SK-N-SH treated with all-trans-retinoic acid at 6 μM for 48 hours (cell line): ENCODE measurements at regions not wholly inside any gene's neighbourhood (a gene's known extent, or its start where the extent isn't known, plus 50 kb on each side); places are given as distances from the start of the nearest gene placed in this dataset.

Experiments
- ATAC-seq: fragments of 200-7000 bp; cut with Tn5 transposase; 3 replicates; pipeline ENCODE4 v1.9.1; 2020; ENCODE audit warnings: mild to moderate bottlenecking, moderate library complexity
- ARNTL ChIP-seq: fragments of 450-650 bp; formaldehyde crosslinking; IDR thresholded peaks from 2 replicates; pipeline ENCODE4 v1.5.0; 2020; ENCODE audit warnings: low read depth, mild to moderate bottlenecking, moderate library complexity, borderline replicate concordance
- BACH2 ChIP-seq: fragments of 250-450 bp; sonication (Bioruptor Pico); IDR thresholded peaks from 2 replicates; pipeline ENCODE4 v1.9.0; 2021; ENCODE audit warnings: mild to moderate bottlenecking, borderline replicate concordance
- CSDC2 ChIP-seq: fragments of 250-450 bp; sonication (Bioruptor Pico); IDR thresholded peaks from 2 replicates; pipeline ENCODE4 v1.5.0; 2020; ENCODE audit warnings: mild to moderate bottlenecking, moderate library complexity
- ESRRG ChIP-seq: fragments of 250-450 bp; sonication (Bioruptor Pico); IDR thresholded peaks from 2 replicates; pipeline ENCODE4 v1.6.1; 2021; ENCODE audit warnings: mild to moderate bottlenecking
- GLIS3 ChIP-seq: fragments of 250-450 bp; sonication (Bioruptor Pico); IDR thresholded peaks from 2 replicates; pipeline ENCODE4 v1.5.0; 2020; ENCODE audit warnings: mild to moderate bottlenecking, moderate library complexity
- ISL1 ChIP-seq: fragments of 250-450 bp; sonication (Bioruptor Pico); IDR thresholded peaks from 2 replicates; pipeline ENCODE4 v2.1.2; 2022; ENCODE audit warnings: mild to moderate bottlenecking, moderate library complexity
- OSR1 ChIP-seq: fragments of 250-450 bp; sonication (Bioruptor Pico); IDR thresholded peaks from 2 replicates; pipeline ENCODE4 v1.8.0; 2022; ENCODE audit warnings: moderate library complexity, mild to moderate bottlenecking, inconsistent platforms
- PATZ1 ChIP-seq: fragments of 250-450 bp; sonication (Bioruptor Pico); IDR thresholded peaks from 2 replicates; pipeline ENCODE4 v1.8.0; 2020; ENCODE audit warnings: mild to moderate bottlenecking, moderate library complexity, borderline replicate concordance
- POU6F1 ChIP-seq: fragments of 250-450 bp; sonication (Bioruptor Pico); IDR thresholded peaks from 2 replicates; pipeline ENCODE4 v1.8.0; 2021; ENCODE audit warnings: low read depth, mild to moderate bottlenecking, moderate library complexity, borderline replicate concordance
- PPARA ChIP-seq: fragments of 250-450 bp; sonication (Bioruptor Pico); IDR thresholded peaks from 2 replicates; pipeline ENCODE4 v1.5.0; 2020; ENCODE audit warnings: mild to moderate bottlenecking, borderline replicate concordance
- RARB ChIP-seq: fragments of 250-450 bp; sonication (Bioruptor Pico); IDR thresholded peaks from 2 replicates; pipeline ENCODE4 v1.8.0; 2021; ENCODE audit warnings: mild to moderate bottlenecking, moderate library complexity
- SNAI2 ChIP-seq: fragments of 250-450 bp; sonication (Bioruptor Pico); IDR thresholded peaks from 2 replicates; pipeline ENCODE4 v1.5.0; 2020; ENCODE audit warnings: mild to moderate bottlenecking, moderate library complexity
- TCF4 ChIP-seq: fragments of 250-450 bp; sonication (Bioruptor Pico); IDR thresholded peaks from 2 replicates; pipeline ENCODE4 v1.8.0; 2021; ENCODE audit warnings: mild to moderate bottlenecking, moderate library complexity, borderline replicate concordance
- TOX ChIP-seq: fragments of 250-450 bp; sonication (Bioruptor Pico); IDR thresholded peaks from 2 replicates; pipeline ENCODE4 v1.8.0; 2021; ENCODE audit warnings: mild to moderate bottlenecking, moderate library complexity, borderline replicate concordance
- TSHZ2 ChIP-seq: fragments of 250-450 bp; sonication (Bioruptor Pico); IDR thresholded peaks from 2 replicates; pipeline ENCODE4 v1.5.0; 2020; ENCODE audit warnings: mild to moderate bottlenecking, moderate library complexity
- ZC3H10 ChIP-seq: fragments of 250-450 bp; sonication (Bioruptor Pico); IDR thresholded peaks from 2 replicates; pipeline ENCODE4 v1.5.1; 2021; ENCODE audit warnings: mild to moderate bottlenecking, moderate library complexity
- ZFP3 ChIP-seq: fragments of 250-450 bp; sonication (Bioruptor Pico); IDR thresholded peaks from 2 replicates; pipeline ENCODE4 v1.5.0; 2020; ENCODE audit warnings: mild to moderate bottlenecking, moderate library complexity
- ZFP30 ChIP-seq: fragments of 450-650 bp; formaldehyde crosslinking; IDR thresholded peaks from 2 replicates; pipeline ENCODE4 v1.5.0; 2022; ENCODE audit warnings: mild to moderate bottlenecking, moderate library complexity
- ZNF565 ChIP-seq: fragments of 450-650 bp; formaldehyde crosslinking; conservative IDR thresholded peaks from 2 replicates; pipeline ENCODE4 v1.5.0; 2020; ENCODE audit warnings: low read depth, mild to moderate bottlenecking, moderate library complexity
- ZNF70 ChIP-seq: fragments of 450-650 bp; formaldehyde crosslinking; IDR thresholded peaks from 2 replicates; pipeline ENCODE4 v1.5.0; 2020; ENCODE audit warnings: mild to moderate bottlenecking, moderate library complexity
- ZNF8 ChIP-seq: fragments of 450-650 bp; formaldehyde crosslinking; IDR thresholded peaks from 2 replicates; pipeline ENCODE4 v1.5.0; 2020; ENCODE audit warnings: mild to moderate bottlenecking, moderate library complexity
- TF ChIP-seq, protein P1 (sequence below): fragments of 250-450 bp; sonication (Bioruptor Pico); IDR thresholded peaks from 2 replicates; pipeline ENCODE4 v1.5.1; 2020; ENCODE audit warnings: low read depth, mild to moderate bottlenecking, moderate library complexity

GRCh38 chr1:81398041-81398440 lies 402.7 kb upstream of the ADGRL2 start:
- no peak for ATAC-seq
- TF ChIP-seq, protein P1, sequence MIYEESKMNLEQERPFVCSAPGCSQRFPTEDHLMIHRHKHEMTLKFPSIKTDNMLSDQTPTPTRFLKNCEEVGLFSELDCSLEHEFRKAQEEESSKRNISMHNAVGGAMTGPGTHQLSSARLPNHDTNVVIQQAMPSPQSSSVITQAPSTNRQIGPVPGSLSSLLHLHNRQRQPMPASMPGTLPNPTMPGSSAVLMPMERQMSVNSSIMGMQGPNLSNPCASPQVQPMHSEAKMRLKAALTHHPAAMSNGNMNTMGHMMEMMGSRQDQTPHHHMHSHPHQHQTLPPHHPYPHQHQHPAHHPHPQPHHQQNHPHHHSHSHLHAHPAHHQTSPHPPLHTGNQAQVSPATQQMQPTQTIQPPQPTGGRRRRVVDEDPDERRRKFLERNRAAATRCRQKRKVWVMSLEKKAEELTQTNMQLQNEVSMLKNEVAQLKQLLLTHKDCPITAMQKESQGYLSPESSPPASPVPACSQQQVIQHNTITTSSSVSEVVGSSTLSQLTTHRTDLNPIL (CRISPR knock-in tag), result no peak
- TF ChIP-seq TOX (CRISPR knock-in tag), result no peak
- TF ChIP-seq ZFP30 (CRISPR knock-in tag), result no peak
- no peak for TF ChIP-seq ZNF565 (CRISPR knock-in tag)

DNA sequence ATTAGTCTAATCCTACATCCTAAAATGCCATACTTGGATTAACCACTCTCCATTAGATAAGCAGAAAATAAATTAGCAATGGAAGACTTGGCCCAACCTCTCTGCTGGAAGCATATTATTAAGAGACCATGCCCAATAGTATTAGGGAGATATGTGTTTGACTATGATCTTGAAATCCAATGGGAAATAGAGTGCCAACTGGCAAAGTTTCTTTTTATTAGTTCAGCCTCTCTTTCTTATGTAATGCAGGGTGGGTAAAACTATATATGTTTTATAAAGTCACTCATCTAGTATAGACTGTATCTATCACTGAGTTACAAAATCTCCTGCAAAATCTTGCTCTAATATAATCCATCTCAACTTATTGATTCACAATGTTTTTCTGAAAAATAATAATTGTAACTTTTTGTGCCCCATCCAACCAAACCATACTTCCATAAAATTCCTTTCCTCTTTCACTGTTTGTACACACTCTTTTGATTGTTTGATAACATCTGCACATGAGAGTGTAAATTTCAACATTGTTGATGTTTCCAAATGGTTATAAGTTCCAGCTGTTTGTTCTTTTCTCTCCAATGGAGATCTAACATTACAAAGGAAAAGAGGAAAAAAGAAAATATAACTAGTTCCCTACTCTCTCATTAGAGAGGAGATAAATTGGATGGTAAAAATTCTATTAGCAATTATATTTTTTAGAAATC lies 408.1 kb upstream of the ADGRL2 start:
- ATAC-seq, result no peak
- TF ChIP-seq ARNTL (CRISPR knock-in tag), result no peak
- no peak for TF ChIP-seq SNAI2 (CRISPR knock-in tag)
- TF ChIP-seq TOX (CRISPR knock-in tag), result no peak
- TF ChIP-seq GLIS3 (CRISPR knock-in tag), result no peak
- TF ChIP-seq RARB, result no peak
- TF ChIP-seq BACH2 (CRISPR knock-in tag), result no peak
- TF ChIP-seq ZNF8 (CRISPR knock-in tag), result no peak
- no peak for TF ChIP-seq CSDC2 (CRISPR knock-in tag)
- no peak for TF ChIP-seq ZNF70 (CRISPR knock-in tag)
- TF ChIP-seq ZFP30 (CRISPR knock-in tag), result no peak
- no peak for TF ChIP-seq OSR1 (CRISPR knock-in tag)
- TF ChIP-seq PPARA, result no peak
- no peak for TF ChIP-seq POU6F1
- TF ChIP-seq ZC3H10, result no peak
- no peak for TF ChIP-seq TCF4
- TF ChIP-seq ESRRG (CRISPR knock-in tag), result no peak
- no peak for TF ChIP-seq ZNF565 (CRISPR knock-in tag)
- no peak for TF ChIP-seq ISL1 (CRISPR knock-in tag)
- TF ChIP-seq PATZ1 (CRISPR knock-in tag), result no peak
- no peak for TF ChIP-seq TSHZ2 (CRISPR knock-in tag)
- TF ChIP-seq, all 23 proteins: peak for 0

DNA sequence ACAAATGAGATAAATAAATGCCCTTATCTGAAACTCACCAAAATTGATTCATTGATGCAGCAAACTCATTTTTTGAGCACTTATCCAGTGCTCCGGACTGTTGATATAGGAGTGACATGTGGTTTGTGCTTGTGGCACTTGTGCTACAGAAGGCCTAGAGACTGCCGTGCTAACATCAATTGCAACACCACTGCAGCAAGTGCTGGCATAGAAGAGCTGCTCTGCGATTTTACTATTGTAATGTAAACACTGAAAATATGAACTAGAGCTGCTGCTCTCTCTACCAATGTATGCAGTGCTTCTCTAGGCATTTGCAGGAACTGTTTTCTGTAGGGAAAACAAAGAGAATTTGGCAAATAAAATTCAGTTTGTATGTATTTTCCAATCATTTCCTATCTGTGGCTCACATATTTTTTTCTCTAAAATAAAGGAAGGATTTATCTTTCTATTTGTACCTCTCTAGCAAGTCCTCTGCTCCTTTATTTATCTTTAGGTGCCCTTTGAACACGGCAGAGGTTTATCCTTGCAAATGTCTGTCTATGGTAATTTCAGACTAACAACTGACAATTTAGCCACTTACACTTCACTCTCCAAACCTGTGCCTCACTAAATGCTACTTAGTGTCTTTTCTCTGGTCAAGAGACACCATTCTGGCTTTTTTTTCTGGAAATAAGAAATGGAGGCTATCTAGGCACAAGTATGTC lies 409.5 kb upstream of the ADGRL2 start:
- TF ChIP-seq TOX (CRISPR knock-in tag) (no peak), ZNF70 (CRISPR knock-in tag) (no peak), BACH2 (CRISPR knock-in tag) (no peak), GLIS3 (CRISPR knock-in tag) (no peak), ESRRG (CRISPR knock-in tag) (no peak), ZFP30 (CRISPR knock-in tag) (no peak), ZNF8 (CRISPR knock-in tag) (no peak), ZFP3 (no peak)
- TF ChIP-seq, protein P1 (CRISPR knock-in tag), result no peak
- no peak for ATAC-seq
